HG03521 (cell line): ENCODE measurements at regions not wholly inside any gene's neighbourhood (a gene's known extent, or its start where the extent isn't known, plus 50 kb on each side); places are given as distances from the start of the nearest gene placed in this dataset.
"Not testable (repeated sequence)": the region's sequence is repeated elsewhere in the genome, so short reads cannot be mapped to it uniquely, and the experiment has no call there.

ENCODE experiments used
- ATAC-seq: cut with Tn5 transposase; IDR thresholded peaks from one replicate; pipeline ENCODE4 v1.9.1; 2021; ENCODE audit warnings: mild to moderate bottlenecking, moderate library complexity; ENCODE audit not compliant: unreplicated experiment

- no peak for ATAC-seq
These were observed 499.8 kb upstream of the CDH11 start for GRCh38 chr16:65621640-65622039.

- no peak for ATAC-seq
These were observed 497.7 kb upstream of the CDH11 start for GRCh38 chr16:65619606-65620005.

GRCh38 chr16:65618931-65619330, 497.1 kb upstream of the CDH11 start:
- ATAC-seq, result no peak

DNA sequence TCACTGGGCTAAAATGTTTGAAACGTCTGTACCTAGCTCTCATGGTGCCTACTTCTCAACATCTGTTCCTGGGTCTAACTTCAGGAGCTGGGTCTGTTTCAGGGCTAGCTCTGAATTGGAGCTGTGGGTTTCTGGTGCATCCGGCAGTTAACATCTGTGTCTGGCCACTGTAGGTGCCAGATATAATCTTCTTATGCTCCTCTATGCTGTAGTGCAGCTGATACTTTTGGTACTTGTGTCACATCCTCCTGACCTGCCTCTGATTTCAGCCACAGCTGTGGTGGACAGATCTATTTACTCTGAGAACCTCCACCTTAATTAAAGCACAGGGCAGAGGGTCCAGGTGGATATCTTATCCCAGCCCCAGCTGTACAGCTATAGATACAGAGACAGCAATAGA, 496.5 kb upstream of the CDH11 start:
- ATAC-seq, result no peak

GRCh38 chr16:65617421-65617820, 495.6 kb upstream of the CDH11 start:
- ATAC-seq, result no peak

GRCh38 chr16:65608455-65608854, 486.6 kb upstream of the CDH11 start:
- no peak for ATAC-seq

DNA sequence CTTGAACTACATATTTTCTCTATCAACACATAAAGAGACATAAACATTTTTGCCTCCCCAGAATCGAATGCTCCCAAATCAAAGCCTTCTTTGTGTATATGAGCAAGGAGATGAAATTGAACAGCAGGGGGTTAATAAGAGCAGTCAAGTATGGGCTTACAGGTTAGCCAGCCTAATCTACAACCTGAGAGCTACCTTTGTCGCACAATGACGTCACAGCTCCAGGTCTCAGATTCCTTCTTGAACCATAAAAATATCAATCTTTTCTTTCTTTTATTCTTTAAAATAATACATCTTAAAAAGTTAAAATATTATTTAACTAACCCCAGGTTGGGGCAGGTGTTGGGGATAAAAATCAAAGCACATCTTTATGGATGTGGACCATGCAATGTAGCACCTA, 482.9 kb upstream of the CDH11 start:
- ATAC-seq, result no peak

GRCh38 chr16:65601781-65602180, 479.9 kb upstream of the CDH11 start:
- no peak for ATAC-seq

DNA sequence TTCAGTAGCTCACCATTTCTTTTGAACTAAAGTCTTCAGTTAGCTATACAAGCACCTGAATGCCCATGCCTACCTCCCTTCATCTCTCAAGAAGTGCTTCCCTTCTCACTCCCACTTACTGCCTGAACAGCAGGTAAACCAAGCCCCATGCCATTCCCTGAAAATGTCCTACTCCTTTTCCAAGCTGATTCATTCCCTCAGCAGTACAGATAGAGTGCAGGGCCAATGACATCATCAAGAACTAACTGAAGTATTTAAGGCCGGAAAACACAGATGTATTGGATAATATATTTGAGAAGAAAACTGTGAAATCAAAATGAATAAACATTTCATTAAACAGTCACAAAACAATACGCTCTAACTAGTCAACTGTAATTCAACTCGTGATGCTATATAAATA, 478.8 kb upstream of the CDH11 start:
- ATAC-seq, result no peak

- ATAC-seq, result no peak
These were observed 478.2 kb upstream of the CDH11 start for GRCh38 chr16:65600046-65600445.

DNA sequence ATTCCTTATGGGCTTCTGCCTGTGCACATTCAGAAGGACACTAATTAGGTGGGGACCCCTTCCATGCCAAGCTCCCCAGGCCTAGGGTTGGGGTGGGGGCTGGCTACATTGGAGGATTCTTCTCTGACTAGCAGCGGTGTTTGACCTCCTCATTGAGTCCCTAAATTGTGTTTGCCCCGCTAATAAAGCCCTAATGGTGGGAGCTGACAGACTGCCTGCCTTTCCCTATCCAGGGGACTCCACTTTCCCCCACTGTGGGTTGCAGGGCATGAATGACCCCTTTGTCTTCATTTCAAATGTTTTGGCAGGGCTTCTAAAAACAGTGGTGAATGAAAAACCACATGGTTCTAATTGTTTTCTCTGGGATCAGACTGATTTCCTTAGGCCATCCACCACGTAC, 476.8 kb upstream of the CDH11 start:
- ATAC-seq, result no peak

- no peak for ATAC-seq
These were observed 461.6 kb upstream of the CDH11 start for GRCh38 chr16:65583498-65583897.

DNA sequence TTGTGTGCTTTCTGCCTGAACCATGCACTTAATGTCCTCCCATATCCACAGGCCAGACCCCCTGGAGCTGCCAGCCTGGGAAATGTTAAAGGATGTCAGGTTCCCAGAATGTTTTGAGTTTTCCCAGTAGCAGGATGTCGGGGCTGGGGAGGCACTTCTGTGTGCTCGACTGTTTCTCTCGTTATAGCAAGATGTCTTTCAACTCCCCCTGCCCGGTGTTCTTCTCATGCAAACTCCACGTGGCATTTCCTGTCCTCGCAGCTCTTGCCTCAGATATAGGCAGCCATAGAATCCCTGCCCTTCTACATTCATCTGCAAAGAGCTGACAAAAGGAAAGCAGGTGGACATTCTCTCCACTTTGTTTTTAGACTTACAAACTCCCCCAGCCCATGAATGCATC, 457.2 kb upstream of the CDH11 start:
- no peak for ATAC-seq

DNA sequence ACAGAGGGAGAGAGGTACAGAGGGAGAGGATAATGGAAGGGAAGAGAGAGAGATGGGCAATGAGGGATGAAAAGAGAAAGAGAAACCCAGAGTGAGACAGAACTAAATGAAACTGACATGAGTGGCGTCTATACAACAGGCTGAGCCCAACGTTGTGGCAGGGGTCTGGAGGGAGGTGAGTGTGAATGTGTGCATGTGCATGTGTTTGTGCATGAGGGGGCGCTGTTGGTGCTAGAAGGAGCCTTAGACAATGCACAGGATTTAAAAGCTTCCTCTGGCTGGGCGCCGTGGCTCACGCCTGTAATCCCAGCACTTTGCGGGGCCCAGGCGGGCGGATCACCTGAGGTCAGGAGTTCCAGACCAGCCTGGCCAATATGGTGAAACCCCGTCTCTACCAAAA, 454.8 kb upstream of the CDH11 start:
- ATAC-seq, result no peak

GRCh38 chr16:65576139-65576538, 454.3 kb upstream of the CDH11 start:
- no peak for ATAC-seq

GRCh38 chr16:65574326-65574966, 452.6 kb upstream of the CDH11 start:
- ATAC-seq, result no peak

DNA sequence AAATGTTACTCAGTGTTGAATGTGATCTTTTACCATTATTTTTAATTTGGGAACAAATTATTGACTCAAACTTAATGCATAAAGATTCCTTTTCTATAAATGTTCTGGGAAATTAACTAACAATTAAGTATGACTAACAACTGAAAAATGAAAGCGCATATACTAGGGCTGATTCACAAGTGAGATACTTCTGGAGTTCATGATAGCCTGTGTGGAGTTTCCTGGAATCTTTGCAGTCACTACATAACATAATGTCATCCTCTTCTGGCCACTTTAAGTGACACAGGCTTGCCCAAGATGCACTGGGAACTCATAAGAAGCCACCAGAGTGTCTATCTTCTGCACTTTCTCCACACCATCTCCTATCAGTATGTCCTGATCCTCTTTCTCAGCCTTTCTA, 450.3 kb upstream of the CDH11 start:
- ATAC-seq, result no peak

DNA sequence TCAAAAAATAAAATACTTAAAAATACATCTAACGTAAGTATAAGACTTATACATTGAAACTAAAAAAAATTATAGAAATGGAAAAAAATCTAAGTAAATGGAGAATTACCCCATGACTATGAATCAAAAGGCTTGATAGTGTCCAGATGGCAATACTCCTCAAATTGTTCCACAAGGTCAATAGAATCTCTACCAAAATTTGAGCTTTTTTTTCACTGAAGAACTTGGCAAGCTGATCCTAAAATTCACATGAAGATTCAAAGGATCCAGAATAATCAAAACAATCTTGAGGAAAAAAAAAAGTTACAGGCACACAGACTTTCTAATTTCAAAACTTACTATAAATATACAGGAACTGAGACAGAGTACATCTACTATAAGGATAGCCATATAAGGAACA, 448.4 kb upstream of the CDH11 start:
- ATAC-seq, result no peak

DNA sequence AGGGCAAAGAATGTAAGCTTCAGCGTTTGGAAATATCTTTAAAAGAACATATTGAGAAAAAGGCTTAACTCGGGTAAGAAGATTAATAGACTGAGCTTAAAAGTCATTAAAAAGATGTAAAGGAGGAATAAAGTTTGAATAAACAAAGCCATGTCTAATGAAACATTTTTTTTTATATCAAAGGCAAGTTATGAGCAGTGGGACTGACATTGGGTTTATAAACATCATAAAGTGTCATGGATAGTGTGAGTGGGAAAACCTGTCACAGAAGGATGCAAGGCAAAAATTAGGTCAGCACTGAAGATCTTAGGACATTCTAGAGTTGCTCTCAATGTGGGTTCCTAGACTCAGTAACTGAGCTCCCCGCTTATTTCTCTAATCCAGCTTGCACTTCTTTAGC, 438.0 kb upstream of the CDH11 start:
- ATAC-seq, result no peak

GRCh38 chr16:65549689-65550088, 427.8 kb upstream of the CDH11 start:
- not testable (repeated sequence) for ATAC-seq

DNA sequence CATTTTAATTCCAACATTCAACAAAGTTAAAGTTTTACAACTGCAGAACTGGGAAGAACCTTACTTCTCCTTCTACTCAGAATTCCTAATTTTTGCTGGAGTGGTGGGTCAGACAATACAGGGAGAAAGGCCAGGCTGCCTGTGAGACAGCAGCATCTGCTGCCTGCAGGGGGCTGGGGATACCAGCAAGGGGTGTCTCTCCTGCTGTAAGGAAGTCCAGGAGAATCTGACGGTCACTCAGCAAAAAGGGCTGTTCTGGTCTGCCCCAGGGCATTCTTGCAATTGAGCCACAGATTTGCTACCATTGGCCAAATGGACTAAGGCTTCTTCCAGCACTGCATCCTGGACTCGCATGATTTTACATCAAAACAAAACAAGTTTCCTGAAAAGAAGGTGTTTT, 426.6 kb upstream of the CDH11 start:
- ATAC-seq, result no peak

DNA sequence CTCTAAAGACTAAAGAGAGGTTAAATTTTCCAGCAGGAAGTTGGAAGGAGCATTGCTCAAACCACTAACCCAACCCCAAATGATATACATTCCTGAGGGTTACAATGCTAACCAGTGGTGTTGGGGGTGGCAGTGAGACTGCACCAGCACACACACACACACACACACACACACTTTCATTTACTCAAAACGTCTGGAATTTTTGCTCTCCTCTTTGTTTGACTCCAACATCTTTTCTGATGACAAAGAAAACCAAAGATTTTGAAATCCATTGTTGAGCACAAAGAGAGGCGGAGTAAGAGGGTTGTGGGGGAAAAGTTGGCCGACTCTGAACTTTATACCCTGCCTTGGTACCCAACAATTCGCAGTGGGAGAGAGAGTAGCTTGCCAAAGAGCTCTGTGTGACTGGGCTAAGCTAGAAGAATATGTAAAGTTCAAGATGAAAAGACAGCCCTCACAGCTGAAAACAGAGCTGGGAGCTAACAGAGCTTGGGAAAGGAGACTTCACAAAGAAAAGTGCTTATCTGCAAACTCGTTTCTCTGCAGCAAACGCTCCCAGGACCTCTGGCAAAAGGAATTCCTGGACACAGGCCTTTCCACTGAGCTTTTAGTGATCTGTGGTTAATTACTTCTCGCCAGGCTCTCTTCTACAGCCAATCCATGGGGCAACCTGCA, 426.0 kb upstream of the CDH11 start:
- no peak for ATAC-seq

DNA sequence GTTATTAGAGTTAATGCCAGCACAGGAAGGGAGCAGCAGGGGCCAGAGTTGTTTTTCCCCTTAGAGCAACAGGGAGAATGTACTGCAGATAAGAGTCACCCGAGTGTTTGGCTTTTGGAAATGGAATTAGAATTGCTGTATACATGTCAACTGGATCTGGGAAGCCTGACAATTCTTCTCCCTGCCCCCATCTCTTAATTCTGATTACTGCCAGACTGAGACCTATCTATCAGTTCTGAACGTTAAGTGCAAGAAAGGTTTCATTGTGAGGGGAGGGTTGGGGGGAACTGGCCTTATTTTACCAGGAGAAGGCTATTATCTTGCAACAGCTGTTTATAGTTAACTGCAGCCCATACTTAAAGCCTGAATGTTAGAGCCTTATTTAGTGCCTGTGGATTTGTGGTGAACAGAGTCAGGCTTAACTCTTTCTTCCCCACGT, 424.5 kb upstream of the CDH11 start:
- ATAC-seq, result no peak
